ENCODE measurements at regions not wholly inside any gene's neighbourhood (a gene's known extent, or its start where the extent isn't known, plus 50 kb on each side); places are given as distances from the start of the nearest gene placed in this dataset.

DNA sequence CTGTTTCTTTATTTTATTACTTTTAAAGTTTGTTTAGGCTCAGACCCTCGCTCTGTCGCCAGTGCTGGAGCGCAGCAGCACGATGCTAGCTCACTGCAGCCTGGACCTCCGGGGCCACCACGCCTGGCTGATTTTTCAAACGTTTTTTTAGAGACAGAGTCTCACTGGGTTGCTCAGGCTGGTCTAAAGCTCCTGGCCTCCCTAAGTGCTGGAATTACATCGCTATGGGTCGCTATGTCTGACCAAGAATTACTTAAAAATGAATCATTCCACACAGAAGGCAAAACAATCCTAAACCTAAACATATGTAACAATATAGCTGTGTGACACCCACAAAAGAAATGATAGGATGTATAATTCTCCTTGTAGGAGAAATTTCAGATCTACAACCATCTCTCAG is 86.9 kb upstream of the SIMC1 start:
- no peak for DNase-seq

DNA sequence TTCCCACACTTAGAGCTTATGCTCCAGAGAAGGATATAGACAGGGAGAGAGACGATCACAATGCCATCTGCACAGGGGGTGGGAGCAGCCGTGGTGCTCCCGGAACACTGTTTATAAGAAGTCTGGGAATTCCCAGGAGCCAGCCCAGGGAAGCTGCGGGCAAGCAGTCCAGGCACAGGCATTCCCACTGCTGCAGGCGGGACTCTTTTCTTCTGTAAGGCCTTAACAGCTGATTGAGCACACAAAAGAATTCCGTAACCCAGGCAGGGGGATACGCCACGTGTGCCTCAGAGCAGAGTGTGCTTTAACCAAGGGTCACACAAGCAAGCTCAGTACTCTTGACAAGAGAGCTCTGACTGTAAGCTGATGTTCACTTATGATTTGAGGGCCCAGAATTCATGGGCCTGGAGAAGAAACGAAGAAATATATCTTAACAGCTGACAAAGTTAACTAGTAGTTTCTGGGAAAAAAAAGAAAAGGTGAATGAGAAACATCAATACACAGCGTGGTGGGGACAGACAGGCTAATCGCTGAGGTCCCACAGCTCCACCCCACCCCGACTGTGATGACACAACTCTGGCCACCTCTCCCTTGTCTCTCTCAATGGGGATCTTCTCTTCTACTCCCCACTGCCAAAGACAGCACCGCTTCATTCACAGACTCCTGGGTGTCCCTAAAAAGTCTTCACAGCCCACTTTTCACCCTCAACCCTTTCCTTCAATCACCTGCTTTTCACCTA is 85.9 kb upstream of the SIMC1 start:
- no peak for DNase-seq

DNA sequence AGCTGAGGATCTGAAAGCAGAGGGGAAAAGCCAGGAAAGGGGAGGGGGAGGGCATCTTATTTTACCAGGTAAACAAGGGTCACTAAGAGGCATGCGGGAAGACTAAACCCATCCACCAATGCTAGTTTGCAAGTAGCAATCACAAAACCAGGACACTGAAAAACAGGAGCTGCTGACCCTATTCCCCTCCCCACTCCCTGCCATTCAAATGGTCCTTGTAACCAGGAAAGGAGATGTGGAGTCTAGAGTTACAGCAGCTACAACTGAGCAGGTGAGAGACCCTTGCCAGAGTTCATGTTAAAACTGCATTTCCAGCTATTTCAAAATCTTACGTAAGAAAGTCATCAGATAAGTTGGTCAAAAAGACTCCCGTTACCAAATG is 85.3 kb upstream of the SIMC1 start:
- no peak for DNase-seq

DNA sequence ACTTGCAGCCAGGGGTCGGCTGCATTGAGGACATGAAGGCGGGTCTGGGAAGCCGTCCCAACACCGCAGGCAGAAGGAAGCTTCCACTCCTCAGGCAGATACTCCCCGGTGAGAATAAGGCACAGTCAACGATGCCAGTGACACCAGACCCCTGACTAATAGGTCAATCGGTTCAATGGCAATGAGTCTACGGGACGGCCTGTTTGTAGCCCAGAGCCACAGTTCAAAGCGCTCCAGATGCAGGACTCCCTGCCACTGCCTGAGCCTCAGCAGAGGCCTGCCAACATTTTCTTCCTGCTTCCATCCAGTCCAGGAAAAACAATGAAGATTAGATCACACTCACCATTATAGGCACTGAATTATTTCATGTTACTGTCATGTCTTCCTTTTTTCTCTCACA is 84.5 kb upstream of the SIMC1 start:
- no peak for DNase-seq

DNA sequence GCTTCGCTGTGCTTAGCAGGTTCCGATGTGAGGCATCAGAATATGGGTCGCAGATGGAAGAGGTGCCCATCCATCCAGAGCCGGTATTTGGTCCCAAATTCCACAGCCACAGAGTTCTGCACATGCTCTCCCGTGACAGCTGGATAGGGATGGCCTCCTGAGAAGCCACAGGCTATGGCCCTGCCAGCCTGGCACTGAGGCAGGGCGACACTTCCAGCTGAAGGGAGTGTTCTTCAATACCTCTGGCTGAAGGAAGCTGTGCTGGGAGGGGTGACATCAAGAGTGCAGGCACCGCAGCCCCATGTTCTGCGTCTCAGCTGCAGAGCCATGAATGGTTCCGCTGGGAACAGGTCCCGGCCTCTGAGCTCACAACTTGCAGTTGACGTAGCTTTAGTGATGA is 83.4 kb upstream of the SIMC1 start:
- no peak for DNase-seq

DNA sequence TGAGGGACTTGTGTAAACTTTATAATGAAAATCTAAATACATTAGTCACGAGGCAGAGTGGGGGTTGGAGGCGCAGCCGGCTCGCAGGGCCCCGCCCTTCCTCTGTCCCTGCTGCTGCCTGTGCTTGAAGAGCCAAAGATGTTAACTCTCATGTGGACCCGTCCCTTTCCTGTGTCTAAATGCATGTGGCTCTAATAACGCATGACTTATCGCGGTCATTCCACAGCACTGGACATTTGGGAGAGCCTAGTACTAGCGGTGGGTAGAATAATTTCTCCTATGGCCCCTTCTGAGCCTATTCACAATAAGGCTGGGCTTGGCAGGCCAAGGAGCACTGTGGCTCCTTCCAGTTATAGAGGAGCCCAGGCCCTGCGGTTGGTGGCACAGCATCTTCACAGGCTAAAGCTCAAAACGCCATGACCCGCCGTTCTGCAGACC is 82.3 kb upstream of the SIMC1 start:
- no peak for DNase-seq

DNA sequence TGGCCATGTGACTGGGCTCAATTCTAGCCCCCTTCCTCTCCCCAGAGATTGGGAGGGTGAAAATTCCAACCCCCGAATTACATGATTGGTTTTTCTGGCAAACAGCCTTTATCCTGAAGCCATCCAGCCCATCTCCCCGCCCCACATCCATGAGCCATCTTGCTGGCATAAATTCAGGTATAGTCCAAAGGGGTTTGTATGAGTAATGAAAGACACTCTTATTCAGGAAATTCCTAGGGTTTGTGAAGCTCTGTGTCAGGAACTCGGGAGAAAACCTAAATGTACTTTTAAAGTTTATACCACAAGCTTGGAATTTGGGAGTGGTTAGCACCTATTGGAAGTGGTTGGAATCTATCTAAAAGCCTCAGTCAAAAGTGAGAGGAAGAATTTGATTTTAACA is 80.6 kb upstream of the SIMC1 start:
- DNase-seq: no peak

DNA sequence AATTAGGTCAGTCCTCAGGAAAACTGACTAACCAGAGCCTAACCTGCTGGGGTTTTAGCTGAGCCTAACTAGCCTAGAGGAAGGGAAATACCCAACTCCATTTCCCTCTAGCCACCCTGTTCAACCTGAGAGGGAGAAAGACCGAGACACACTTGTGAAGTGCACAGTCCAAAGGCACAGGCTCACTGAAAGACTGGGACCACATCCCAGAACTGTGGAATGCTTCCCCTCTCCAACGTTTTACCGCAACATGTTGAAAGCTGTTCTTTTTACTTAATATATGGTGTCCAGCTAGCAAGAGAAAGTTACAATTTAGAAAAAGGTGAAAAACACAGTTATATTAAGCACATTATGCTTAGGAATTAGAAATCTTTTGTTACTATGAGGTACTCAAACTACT is 76.8 kb upstream of the SIMC1 start:
- DNase-seq: no peak

DNA sequence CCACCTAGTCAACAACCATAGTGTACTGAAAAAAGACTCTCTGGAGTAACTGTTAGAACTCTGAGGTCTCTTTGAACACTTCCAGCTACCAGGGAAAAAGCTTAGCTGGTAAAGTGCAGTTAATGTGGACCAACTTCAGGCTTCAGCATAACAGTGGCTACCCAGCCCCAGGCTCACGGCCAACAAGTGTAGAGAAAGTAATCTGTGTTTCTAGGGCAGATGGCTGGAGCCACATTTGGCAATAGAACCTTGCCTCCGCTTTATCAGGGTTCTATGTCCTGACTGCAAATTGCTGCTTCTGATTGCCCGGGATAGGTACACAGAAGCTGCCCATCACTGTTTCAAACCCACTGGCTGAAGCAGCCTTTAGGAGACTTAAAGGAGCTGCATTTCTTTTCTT is 76.0 kb upstream of the SIMC1 start:
- no peak for DNase-seq

DNA sequence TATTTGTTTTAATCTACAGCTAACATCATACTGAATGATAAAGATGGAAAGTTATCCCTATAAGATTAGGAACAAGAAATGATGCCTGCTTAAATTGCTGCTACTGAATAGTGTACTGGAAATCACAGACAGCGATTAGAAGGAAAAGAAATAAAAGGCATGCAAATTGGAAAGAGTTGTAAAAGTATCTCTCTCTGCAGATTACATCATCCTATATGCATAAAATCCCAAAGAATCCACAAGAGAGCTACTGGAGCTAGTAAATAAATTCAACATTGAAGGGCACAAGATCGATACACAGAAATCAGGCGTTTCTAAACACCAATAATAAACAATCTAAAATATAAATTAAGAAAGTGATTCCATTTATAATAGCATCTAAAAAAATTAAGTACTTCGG is 75.3 kb upstream of the SIMC1 start:
- DNase-seq: no peak

DNA sequence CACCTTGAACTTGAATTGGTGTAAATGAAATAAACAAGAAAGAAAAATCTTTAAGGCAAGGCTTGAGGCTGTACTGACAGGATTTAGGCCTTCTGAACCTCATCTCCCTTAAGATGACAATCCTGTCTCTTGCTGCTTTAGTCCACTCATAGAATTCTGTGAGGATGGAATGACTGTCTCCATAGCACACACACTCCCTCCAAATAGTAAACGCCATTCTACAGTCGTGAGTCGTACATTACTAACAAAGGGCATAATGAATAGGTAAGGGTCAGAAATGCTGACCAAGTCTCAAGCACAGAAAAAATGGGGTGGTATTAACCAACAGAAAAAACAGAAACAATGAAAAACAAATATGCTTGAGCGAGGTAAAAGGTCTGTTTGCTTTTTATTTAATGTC is 71.8 kb upstream of the SIMC1 start:
- no peak for DNase-seq

DNA sequence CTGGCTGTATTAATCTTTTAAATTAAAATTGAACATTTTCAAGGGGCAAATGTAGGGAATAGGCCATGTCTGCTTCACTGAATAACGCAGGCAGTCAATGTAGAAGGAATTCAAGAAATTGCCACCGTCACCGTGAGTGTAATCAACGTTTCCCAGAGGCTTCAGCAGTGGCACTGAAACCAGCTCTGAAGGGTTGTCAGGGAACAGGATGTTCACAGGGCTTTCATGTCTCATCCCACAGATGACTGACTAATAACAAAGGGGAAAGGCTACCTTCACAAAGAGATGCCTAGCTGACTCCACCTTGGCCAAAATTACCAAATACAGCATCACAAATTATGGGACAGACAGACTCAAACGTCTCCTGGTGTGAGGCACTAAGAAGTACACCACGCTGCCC is 70.4 kb upstream of the SIMC1 start:
- no peak for DNase-seq

DNA sequence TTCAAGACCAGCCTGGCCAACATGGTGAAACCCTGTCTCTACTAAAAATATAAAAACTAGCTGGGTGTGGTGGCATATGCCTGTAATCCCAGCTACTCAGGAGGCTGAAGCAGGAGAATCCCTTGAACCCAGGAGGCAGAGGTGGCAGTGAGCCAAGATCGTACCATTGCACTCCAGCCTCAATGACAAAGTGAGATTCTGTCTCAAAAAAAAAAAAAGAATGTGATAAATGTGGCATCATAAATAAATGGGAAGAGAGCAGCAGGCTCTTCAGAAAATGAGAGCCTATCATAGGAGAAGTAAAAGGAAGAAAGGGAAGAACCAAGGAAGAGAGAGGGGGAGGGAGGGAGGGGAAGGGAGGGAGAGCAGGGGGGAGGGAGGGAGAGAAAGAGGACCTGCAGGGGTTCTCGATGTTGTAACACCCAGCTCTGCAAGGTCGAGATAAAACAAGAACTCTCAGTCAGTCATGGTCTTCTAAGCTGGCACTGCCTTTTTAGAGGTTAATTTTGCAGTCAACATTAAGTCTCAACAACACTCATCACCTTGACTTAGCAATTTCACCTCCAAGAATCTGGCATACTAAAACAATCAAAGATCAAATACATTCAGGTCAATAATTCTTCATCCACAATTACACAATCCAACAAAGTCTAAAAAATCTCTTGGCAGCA is 68.7 kb upstream of the SIMC1 start:
- no peak for DNase-seq

DNA sequence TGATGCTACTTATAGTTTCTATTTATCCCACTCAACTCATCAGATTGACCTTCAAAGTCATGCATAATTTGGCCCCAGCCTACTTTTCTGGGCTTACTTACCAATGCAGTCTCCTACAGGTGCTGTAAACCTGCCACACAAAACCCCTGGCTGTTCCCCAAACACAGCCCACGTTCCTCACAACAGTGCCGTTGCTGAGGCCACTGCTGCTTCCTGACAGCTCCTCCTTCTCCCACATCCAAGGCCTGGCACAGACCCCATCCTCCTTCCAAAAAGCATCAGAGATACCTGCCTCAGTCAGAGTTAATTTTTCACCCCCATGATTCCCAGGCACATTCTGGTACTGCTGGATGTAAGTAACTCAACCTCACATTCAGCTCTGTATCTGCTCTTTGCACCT is 68.1 kb upstream of the SIMC1 start:
- no peak for DNase-seq

DNA sequence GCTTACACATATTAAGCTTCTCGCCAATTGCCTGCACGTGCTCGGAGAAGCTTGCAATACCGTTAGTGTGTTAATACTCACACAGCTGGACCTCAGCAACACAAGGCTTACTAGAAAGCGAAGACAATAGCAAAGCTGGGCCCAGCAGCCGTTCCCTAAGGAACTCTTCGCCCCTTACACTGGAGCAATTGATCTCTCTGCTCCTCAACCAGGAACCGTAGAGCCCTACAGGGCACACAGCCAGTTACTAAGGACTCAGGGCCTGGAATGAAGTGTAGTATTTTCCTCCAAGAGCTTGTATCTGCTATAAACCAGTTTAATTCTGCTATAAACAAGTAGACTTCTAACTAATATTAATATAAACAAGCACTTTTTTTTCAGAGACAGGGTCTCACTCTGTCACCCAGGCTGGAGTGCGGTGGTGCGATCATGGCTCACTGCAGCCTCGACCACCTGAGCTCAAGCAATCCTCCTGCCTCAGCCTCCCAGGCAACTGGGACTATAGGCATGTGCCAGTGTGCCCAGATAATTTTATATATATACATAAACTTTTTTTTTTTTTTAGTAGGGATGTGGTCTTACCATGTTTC is 67.0 kb upstream of the SIMC1 start:
- no peak for DNase-seq

DNA sequence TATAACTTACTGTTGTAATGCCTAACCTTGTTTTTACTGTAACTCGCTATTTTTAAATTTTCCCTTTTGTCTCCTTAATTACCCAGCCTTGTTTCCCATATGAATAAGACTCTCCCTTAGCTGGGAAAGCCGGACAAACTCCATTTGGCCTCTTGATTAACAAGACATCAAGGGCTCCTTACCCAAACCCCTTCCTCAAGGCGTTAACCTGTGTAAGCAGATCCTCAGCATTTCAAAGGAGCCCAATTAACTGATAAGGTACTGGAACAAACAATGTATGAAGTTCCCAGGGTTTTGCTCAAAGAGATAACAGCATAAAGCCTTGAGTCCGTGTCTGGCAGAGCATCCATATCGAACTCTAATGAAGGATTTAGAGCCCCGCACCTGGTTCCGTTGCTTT is 66.0 kb upstream of the SIMC1 start:
- DNase-seq: no peak

DNA sequence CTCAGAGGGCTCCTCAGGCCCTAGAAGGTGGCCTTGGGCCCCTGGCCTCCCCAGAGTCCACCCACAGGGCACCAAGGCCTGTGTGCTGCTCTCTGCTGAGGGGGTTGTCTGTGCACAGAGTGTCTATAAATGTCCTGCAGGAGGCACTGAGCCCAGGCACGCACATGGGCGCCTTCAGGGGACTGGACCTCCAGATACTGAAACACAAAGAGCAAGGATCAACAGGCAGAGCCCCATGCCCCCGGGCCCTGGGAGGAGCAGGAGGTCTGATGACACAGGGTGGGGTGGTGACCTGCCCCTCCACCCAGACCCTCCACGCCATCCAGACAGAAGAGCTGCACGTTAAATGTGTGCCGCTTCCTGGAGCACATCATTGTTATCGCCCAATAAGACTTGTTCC is 64.6 kb upstream of the SIMC1 start:
- DNase-seq: no peak

DNA sequence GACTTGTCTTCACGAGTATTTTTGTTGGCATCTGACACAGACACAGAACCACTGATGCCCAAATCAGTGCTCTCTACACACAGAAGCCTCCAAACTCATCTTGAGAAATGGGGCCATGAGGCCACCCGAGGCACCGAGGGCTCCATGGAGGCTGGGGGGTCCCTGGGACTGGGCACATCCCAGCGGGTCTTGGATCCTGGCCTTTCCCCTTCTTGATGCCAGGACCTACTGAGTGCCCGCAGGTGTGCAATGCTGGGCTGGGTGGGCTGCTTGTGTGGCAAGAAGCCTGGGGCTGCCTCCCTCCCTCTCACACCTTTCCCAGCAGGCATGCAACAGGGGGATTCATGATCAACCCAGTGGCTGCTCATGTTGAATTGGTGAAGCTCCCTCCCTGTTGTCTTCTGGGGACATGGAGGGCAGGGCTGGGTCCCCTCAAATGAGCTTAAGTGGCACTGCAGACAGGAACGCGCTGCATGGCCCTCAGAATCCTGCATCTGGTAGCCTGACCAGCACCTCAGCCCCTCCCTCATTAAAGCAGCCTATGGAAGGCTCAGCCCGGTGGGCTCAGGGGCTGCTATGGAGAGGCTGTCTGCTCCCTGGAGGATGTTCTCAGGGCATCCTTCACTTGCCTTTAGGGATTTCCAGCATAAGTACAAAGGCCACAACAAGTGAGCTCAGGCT is 63.7 kb upstream of the SIMC1 start:
- DNase-seq: no peak

DNA sequence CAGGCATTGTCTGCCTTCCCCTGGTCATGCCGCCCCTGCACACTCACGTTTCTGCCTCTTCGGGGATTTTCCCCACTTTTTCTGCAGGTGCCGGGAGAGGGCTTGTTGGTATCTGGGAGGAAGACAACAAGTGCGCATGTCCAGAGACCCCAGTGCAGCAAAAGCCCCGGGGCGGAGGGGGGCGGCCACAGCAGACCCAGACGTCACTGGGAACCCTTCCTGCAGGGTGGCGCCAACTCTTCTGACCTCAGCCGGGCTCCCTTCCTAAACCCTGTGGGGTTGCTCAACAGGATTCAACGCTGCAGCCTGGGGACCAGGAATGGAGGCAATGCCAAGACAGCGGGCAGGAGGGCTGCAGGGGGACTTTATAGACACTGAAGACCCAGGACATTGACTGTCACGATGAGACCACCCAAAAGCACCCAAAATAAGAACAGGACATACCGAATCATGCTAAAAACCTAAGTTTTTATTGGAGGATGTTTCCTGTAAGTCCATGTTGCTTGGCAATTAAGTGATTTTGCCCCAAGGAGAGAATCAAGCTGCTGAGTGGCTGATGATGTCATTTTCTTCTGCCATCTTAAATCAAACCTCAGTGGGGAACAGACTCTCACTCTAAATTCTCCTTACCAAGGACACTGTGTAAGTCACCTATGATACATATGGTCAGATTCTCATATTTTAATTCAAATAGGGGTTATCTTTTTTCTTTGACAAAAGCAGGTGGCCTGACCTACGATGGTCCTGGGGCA is 62.9 kb upstream of the SIMC1 start:
- DNase-seq: no peak

DNA sequence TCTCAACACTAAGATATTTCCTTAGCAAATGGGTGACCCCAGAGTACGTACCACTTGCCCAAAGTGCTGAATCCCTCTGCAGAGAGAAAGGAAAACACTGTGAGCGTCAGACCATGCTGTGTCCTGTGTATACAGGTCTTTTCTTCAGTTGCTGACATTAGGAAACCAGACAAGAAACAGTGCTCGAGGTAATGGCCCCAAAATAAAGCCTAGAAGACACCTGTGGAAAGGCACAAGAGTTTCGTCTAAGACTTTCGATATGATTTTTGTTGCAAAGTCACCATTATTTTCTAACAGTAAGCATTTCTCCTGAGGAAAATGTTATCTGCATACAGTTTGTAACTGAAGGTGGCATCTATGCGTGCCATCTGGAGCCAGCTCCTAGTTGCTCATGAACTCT is 62.0 kb upstream of the SIMC1 start:
- no peak for DNase-seq

DNA sequence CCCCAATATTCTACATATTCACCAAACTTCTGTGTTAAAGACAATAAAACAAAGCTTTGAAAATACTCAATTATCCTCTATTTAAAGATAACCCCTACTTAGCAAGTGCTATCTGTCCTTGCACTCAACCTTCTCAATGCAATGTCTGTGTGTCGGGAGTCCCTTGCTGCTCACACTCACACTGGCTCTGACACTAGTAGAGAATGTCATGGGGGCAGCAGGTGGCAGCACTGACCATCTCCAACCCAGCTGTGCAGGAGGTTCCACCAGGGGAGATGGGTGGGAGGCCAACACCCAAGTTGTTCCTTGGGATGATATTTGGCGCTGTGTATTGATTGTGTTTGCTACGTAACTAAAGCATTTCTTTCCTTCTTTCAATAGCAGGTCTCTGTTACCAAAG is 59.4 kb upstream of the SIMC1 start:
- no peak for DNase-seq

DNA sequence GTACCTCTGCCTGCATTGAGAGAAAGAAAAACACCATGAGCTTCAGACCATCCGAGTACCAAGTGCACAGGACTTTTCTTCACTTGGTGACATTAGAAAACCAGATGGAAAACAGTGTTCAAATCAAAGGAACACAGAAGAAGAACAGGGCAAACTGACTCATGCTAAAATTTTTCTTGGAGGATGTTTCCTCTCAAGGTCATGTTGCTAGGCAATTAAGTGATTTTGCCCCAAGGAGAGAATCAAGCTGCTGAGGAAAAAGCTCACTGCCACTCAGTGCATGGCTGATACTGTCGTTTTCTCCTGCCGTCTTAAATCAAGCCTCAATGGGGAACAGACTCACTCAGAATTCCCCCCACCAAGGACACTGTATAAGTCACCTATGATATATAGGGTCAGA is 57.9 kb upstream of the SIMC1 start:
- no peak for DNase-seq

DNA sequence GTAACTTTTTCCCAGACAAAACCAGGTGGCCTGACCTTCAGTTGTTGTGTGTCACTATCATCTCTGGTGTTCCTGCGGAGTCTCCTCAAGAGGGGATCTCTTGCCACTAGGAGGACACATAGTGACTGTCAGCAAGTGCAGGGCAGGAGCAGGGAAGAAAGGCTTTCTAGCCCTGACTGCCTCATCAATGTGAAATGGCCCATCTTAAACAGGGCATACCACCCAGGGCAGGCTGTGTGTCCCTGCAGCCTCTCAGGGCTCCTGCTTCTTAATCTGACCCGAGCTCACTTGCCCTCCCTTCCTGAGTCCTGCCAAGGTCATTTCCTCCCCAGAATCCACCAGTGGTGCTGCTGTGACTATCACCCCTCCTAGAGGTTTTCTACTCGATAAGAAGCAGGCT is 57.4 kb upstream of the SIMC1 start:
- no peak for DNase-seq

Data from activated naive CD4-positive, alpha-beta T cell (primary cell).